Germinal center (tissue), 1 donor: ENCODE measurements at regions not wholly inside any gene's neighbourhood (a gene's known extent, or its start where the extent isn't known, plus 50 kb on each side); places are given as distances from the start of the nearest gene placed in this dataset.
"Not testable (repeated sequence)": the region's sequence is repeated elsewhere in the genome, so short reads cannot be mapped to it uniquely, and the experiment has no call there.

ENCODE experiments used
- DNase-seq: peaks from one replicate; pipeline ENCODE4 v3.0.0; 2012; ENCODE audit warnings: mixed read lengths, low spot score

GRCh38 chr2:52542297-52542696 lies 1225.3 kb upstream of the CHAC2 start:
- DNase-seq = no peak

DNA sequence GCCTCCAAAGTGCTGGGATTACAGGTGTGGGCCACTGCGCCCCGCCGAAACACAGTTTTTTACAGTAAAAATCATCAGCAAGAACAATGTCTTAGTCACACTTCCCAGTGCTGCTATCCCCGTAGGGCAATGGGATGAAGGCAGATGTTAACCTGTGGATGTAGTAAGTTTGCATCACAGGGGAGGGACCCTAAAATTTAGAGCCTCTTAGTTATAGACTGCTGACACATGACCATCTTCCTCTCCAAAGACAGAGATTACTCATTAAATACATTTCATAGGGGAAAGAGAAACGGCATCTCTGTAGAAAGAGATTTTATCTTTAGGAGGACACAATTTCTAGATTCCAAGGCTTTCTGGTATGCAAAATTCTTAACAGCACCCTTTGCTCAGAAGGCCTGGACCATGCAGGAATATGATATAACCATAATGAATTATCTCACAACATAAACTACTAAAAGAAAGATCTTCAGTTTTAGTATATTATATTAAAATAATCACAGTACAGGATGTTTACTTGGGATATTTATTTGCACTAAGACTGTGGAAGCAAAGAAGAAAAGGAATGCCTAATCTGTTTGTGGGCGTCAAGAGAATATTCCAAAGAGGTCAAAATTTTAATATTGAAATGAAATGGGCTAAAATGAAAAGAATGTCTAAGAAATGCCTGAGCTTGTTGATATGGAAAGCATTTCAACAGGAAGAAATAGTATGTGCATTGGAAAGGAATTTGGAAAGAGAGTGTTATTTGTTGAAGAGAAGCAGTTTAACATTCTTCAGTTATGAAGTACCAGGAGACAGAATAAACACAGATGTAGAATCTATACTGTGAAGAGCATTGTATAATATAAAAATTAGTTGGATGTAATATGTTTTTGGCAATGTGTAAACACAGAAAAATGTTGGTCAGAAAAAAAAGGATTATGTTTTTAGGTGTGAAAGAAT lies 1228.3 kb upstream of the CHAC2 start:
- DNase-seq = no peak

- no peak for DNase-seq
Observed at GRCh38 chr2:52537588-52537987, 1230.0 kb upstream of the CHAC2 start.

DNA sequence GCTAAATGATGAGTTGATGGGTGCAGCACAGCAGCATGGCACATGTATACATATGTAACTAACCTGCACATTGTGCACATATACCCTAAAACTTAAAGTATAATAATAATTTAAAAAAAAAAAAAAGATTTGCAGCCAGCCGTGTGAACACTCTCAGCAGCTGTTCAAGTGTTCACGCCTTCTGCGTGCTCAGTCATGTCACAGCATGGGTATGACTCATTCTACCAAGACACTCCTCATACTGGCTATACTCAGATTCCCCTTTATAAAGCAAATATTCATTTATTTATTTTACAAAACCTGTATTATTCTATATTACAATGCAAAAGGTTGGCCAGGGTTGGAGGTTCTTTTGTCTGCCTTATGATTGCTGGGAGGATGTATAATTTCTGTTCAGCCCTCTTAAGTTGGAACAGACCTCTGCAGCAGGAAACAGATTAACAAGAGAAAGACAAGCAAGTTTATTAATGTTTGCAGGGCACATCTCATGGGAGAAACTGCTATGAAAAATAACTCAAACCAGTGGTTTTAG lies 1230.6 kb upstream of the CHAC2 start:
- no peak for DNase-seq

- DNase-seq = no peak
Observed at GRCh38 chr2:52532956-52533355, 1234.6 kb upstream of the CHAC2 start.

- DNase-seq = no peak
Observed at GRCh38 chr2:52526735-52527134, 1240.9 kb upstream of the CHAC2 start.

- DNase-seq = no peak
Observed at GRCh38 chr2:52520644-52521043, 1247.0 kb upstream of the CHAC2 start.

GRCh38 chr2:52518678-52519077 lies 1248.9 kb upstream of the CHAC2 start:
- DNase-seq = no peak

DNA sequence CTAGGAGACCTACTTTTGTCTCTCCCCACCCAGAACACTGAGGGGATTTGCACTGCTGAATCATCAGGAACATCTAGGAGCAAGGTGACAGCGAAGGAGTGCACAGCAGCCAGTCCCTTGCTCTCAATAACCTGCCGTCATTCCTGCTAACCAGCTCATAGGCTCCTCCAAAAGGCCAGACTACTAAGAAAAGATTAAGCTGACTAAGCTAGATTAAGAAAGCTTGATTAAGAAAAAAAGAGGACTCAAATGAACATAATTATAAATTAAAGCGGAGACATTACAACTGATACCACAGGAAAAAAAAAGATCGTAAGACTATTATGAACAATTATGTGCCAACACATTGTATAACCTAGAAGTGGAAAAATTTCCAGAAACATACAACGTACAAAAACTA lies 1254.8 kb upstream of the CHAC2 start:
- DNase-seq = no peak

DNA sequence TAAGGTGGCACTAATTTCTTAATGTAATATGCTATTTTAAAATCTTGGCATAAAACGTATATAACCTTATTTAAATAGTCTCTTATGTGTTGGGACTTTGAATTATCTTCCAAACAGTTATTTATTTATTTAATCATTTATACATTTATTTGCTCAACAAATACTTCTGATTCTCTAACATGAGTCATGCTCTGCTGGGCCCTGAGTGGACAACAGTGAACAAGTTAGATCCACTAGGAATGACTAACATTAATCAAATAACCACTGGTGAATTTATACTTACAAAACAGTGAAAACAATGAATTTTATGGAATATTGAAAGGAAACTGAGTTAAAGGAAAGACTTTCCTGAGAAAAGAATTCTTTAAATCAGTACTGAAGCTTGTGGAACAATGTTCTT lies 1257.2 kb upstream of the CHAC2 start:
- DNase-seq = no peak

DNA sequence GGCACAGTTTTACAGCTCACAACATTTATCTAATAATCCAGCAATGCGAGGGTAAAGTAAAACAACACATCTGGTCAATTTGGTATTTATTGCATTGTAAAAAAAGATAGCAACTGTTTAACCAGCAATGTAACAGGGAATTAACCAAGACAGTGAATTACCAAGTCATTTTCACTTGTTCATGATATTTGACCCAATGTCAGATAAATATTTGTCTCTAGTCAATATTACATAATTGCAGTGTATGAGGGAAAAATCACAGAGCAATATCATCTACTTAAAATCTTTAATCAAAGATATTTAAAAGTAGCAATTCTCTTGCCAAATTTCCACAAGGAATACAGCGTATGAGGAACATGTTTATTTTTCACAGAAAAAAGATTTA lies 1265.1 kb upstream of the CHAC2 start:
- DNase-seq = no peak

DNA sequence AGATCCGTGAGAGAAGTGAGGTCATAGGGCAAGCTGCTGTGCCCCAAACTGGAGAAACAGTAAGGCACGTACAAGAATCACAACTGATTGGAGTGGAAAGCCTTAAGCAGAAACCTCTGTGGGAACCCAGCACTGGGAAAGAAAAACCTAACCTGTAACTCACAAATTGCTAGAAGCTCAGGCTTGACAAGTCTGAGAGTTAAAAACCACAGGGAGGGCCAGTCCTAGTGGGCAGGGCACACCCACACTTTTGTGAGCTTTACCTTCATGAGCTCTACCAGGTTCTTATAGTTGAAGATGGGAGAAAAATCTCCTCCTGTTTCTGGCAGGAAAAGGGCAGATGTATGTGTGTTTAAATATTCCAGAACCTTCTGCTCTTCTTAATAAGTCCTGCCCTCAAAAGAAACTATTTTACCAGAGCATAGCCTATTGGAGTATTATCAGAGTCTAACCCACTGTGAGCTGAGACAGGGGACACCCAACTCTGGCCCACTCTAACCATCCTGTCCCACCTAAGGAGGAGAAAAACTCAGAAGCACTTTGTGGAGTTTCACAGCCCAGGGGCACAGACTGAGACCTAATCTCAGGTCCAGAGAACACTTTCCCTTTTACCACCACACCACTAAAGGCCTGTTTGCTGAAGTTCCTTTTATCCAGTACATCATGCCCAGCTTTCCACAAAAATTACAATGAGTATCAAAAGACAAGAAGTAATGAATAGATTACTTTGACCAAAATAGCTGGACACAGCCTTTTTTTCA lies 1265.7 kb upstream of the CHAC2 start:
- no peak for DNase-seq

DNA sequence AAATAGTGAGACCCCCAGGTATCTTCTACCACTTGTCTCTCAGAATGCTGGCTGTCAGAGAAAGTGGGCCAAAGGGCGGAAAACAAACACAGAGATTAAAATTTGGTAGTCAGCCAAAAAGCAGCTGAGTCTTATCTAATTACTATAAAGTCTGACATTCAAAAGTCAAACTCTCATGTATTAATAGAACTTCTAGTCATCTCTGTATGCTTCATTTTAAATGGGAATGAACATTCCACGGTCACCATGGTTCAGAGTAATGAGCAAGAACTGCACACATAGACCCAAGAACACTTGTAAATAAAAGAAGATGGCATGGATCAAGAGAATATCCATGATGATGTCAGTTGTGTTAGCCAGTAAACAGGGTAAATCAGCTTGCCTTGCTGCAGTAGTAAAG lies 1267.0 kb upstream of the CHAC2 start:
- no peak for DNase-seq

DNA sequence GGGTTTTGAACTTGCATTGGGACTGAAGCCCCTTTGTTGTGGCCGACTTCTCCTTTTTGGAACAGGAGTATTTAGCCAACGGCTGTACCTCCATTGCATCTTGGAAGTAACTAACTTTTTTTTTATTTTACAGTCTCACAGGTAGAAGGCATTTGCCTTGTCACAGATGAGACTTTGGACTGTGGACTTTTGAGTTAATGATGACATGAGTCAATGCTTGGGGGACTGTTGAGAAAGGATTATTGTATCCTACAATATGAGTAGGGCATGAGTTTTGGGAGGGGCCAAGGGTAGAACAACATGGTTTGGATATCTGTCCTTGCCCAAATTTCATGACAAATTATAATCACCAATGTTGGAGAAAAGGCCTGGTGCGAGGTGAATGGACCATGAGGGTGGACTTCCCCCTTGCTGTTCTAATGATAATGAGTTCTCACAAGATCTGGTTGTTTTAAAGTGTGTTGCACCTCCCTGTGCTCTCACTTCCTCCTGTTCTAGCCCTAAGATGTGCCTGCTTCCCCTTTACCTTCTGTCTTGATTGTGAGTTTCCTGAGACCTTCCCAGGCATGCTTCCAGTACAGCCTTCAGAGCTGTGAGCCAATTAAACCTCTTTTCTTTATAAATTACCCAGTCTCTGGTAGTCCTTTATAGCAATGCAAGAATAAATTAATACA lies 1269.4 kb upstream of the CHAC2 start:
- DNase-seq = no peak

GRCh38 chr2:52495816-52496215 lies 1271.8 kb upstream of the CHAC2 start:
- DNase-seq = no peak

GRCh38 chr2:52477166-52477565 lies 1290.4 kb upstream of the CHAC2 start:
- DNase-seq = no peak

GRCh38 chr2:52475590-52475989 lies 1292.0 kb upstream of the CHAC2 start:
- no peak for DNase-seq

GRCh38 chr2:52474091-52474490 lies 1293.5 kb upstream of the CHAC2 start:
- no peak for DNase-seq

DNA sequence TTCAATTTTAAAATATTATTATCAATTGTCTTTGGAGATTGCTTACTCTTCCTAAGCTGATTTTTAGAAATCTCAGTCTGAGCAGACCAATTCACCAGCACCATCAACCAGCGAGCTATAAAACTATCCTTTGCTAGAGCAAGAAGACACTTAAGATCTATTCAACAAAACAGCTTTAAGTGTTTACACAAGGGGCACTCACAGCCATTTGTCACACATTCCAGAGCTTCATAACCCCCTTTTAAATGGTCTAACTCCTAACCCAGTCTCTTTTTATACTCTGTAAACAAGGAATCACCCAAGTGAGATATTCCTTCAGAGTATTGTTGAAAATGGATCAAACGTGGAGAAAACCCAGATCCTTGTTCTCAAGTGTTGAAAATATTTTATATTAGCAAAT lies 1294.1 kb upstream of the CHAC2 start:
- DNase-seq = no peak

- DNase-seq = not testable (repeated sequence)
Observed at GRCh38 chr2:52470457-52470856, 1297.1 kb upstream of the CHAC2 start.

GRCh38 chr2:52467189-52467588 lies 1300.4 kb upstream of the CHAC2 start:
- DNase-seq = no peak

- DNase-seq = no peak
Observed at GRCh38 chr2:52465287-52465686, 1302.3 kb upstream of the CHAC2 start.
